GM19467 (cell line): ENCODE measurements at regions not wholly inside any gene's neighbourhood (a gene's known extent, or its start where the extent isn't known, plus 50 kb on each side); places are given as distances from the start of the nearest gene placed in this dataset.

Source experiments
- ATAC-seq: cut with Tn5 transposase; IDR thresholded peaks from one replicate; pipeline ENCODE4 v1.9.1; 2021; ENCODE audit warnings: mild to moderate bottlenecking, moderate library complexity; ENCODE audit not compliant: unreplicated experiment

DNA sequence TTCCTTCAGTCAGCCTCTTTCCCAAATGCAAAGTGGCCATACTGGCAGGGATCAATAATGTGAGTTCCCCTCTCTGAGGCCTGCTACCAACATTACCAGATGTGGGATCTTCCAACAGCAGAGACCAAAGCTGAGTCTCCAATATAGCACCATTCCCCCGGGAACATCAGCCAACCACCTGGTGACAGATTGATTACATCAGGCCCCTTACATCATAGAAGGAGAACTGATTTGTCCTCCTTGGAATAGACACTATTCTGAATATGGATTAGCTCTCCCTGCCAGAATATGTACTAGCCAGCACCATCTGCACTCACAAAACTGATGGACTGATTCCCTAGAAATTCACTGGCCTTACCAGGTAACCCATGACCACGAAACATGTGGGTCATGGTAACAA lies 61.9 kb upstream of the CARMIL1 start:
- no peak for ATAC-seq

DNA sequence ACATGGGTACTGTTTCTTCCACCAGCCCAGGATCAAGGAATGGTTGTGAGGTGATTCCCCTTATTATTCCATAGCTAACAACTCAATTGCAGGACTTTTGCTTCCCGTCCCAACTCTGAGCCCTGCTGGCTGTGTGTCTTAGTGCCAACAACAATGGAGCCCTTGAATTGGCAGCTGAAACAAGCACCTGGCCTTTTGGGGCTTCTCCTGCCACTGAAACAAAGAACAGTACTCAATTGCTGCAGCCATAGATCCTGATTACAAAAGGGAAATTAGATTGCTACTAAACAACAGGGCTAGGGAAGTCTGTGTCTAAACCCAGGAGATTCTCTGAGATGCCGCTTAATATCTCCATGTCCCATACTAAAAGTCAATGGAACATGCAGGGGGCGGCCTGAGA lies 61.3 kb upstream of the CARMIL1 start:
- no peak for ATAC-seq

GRCh38 chr6:25218346-25218745 lies 60.8 kb upstream of the CARMIL1 start:
- no peak for ATAC-seq

DNA sequence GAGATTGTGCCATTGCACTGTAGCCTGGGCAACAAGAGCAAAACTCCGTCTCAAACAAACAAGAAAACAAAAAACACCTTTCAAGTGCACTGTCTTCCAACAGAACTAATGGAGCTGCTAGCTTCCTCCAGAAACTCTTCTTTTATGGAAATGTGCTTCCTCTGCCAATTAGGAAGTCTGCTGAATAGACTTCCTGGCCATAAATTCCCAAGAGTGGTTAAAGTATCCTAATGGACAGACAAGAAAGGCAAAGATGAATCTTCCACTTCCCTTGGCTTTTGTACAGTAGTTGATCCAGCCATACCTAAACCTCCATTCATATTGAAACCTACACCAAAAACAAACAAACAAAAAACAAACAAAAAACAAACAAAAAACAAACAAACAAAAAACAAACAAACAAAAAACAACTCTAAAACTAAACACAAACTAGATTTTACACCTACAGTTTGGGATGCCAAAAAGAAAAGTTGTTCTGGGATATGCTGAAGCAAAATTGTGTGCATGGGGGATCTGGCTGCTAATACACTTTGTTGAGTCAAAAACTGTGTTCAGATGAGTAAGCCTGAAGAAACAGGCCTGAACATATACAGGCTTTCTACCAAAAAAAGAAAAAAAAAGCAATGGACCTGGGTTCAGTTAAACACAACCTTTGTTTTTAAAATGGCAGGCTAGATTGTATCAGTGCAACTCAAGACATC lies 59.8 kb upstream of the CARMIL1 start:
- ATAC-seq, result no peak

DNA sequence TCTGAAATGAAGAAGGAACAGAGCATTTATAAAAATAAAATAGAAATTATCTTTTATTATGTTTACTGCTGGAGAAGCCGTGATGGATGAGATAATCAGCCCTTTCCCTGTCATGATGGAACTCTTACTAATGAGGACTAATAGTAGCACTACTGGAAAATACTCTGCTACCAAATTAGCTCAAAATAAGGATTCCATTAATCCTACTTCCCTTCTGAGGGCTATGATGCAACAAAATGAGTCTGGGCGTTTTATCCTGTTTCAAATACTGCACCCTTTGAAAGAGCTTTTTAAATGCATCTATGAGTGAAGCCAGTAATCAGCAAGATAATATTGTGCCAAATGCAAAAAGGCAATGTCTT lies 59.3 kb upstream of the CARMIL1 start:
- ATAC-seq, result no peak

- no peak for ATAC-seq
These were observed 58.3 kb upstream of the CARMIL1 start for GRCh38 chr6:25220857-25221256.

DNA sequence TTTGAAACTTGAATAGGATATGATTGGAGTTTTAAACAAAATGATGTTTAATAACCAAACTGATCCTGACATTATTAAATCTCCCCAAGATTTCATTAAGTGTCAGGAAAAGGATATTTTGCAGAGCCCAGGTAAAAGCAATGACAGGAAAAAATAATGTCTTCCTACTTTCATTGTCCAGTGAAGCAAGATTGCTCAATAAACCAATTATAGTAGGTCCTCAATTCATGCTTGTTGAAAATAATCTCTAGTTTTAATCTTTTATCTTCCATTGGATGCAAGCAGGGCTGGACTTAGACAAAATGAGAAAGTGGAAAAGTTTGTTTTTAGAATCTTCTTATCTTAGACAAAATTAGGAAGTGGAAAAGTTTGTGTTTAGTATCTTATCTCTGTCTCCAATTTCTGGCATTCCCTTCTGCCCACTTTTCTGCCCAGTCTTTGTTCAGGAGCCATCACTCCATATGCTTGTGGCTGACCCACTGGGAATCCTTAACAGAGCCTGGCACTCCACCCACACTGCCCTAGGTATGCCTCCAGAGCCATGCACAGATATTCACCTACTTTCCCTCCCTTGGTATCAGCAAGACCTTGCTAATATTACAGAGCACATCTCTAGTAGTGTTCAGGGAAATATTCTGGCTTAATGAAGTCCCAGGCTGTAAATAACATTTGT lies 57.0 kb upstream of the CARMIL1 start:
- no peak for ATAC-seq

GRCh38 chr6:25223490-25223991 lies 55.6 kb upstream of the CARMIL1 start:
- no peak for ATAC-seq

DNA sequence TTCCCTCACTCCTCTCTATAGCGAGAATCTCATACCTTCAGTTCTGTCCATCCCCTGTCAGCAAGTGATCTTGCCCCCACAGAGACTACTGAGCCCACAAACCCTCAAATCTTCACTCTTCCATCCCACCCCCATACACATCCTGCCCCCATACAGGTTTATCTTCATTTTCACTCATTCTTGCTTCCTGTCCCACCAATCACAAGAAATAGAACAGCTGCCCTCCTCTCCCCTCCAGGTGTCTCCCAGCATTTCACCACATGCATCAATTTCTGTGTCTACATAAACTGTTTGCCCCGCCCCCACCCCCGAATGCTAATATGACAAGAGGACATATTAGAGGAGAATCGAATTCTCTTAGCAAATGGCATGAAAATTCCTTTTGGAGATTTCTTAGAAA lies 54.9 kb upstream of the CARMIL1 start:
- no peak for ATAC-seq

DNA sequence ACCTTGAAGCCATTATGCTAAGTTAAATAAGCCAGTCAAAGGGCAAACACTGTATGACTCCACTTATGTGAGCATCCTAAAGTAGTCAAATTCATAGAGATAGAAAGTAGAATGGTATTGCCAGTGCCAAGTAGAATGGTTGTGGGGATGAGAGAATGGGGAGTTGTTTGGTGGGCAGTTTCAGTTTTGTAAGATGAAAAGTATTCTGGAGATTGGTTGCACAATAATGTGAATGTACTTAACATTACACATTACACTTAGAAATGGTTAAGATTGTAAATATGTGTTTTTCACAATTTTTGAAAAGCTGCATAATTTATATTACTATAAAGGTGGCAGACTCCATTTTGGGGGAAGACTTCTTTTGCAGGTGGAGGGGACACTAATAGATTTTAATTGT lies 51.3 kb upstream of the CARMIL1 start:
- ATAC-seq, result no peak
